AML-193 (cell line): ENCODE measurements at regions not wholly inside any gene's neighbourhood (a gene's known extent, or its start where the extent isn't known, plus 50 kb on each side); places are given as distances from the start of the nearest gene placed in this dataset.
A peak's percentile ranks its signal among the peaks of the same experiment; 100 is the strongest.

Experiments used
- DNase-seq, 2 experiments: peaks; one replicate each; lab custom pipeline; 2025; lab: John Stamatoyannopoulos, UW

- DNase-seq = no peak
These were observed 1094.9 kb downstream of the MAT2B start for GRCh38 chr5:164600274-164600673.

GRCh38 chr5:164600929-164601535 lies 1095.6 kb downstream of the MAT2B start:
- DNase-seq = no peak

GRCh38 chr5:164608507-164608906 lies 1103.1 kb downstream of the MAT2B start:
- no peak for DNase-seq

GRCh38 chr5:164610374-164610773 lies 1105.0 kb downstream of the MAT2B start:
- DNase-seq = no peak

- DNase-seq = no peak
These were observed 1109.3 kb downstream of the MAT2B start for GRCh38 chr5:164614707-164615106.

- no peak for DNase-seq
These were observed 1111.9 kb downstream of the MAT2B start for GRCh38 chr5:164617290-164617689.

GRCh38 chr5:164627021-164627420 lies 1121.6 kb downstream of the MAT2B start:
- DNase-seq = peak; percentile 84 to 92

- no peak for DNase-seq
These were observed 1131.0 kb downstream of the MAT2B start for GRCh38 chr5:164636456-164636855.

- DNase-seq = no peak
These were observed 1132.6 kb downstream of the MAT2B start for GRCh38 chr5:164637931-164638521.

GRCh38 chr5:164649266-164649665 lies 1143.8 kb downstream of the MAT2B start:
- no peak for DNase-seq

GRCh38 chr5:164650427-164650826 lies 1145.0 kb downstream of the MAT2B start:
- no peak for DNase-seq

GRCh38 chr5:164651546-164652275 lies 1146.3 kb downstream of the MAT2B start:
- no peak for DNase-seq

GRCh38 chr5:164652276-164652660 lies 1146.8 kb downstream of the MAT2B start:
- DNase-seq = peak; percentile 60 to 63

GRCh38 chr5:164663198-164663989 lies 1158.0 kb downstream of the MAT2B start:
- no peak for DNase-seq

GRCh38 chr5:164671640-164672039 lies 1166.2 kb downstream of the MAT2B start:
- peak; percentile 17 to 35 for DNase-seq

- DNase-seq = no peak
These were observed 1166.8 kb downstream of the MAT2B start for GRCh38 chr5:164672205-164672604.

- DNase-seq = peak; percentile 26 to 53
These were observed 1167.7 kb downstream of the MAT2B start for GRCh38 chr5:164672931-164673694.

- DNase-seq = no peak
These were observed 1174.0 kb downstream of the MAT2B start for GRCh38 chr5:164679461-164679860.

- DNase-seq = no peak
These were observed 1174.8 kb downstream of the MAT2B start for GRCh38 chr5:164680216-164680615.

GRCh38 chr5:164680812-164681520 lies 1175.5 kb downstream of the MAT2B start:
- DNase-seq = no peak

- DNase-seq = no peak
These were observed 1182.0 kb downstream of the MAT2B start for GRCh38 chr5:164687391-164687790.
